ENCODE measurements at regions not wholly inside any gene's neighbourhood (a gene's known extent, or its start where the extent isn't known, plus 50 kb on each side); places are given as distances from the start of the nearest gene placed in this dataset.

GRCh38 chr10:29112827-29113615 lies 175.8 kb upstream of the LYZL1 start:
- TF ChIP-seq CTCF (conservative IDR thresholded peaks at IDR 0.05; ENCODE audit: low read length) (no peak), EZH2phosphoT487 (IDR thresholded peaks at IDR 0.05; ENCODE audit: borderline replicate concordance) (no peak)

Data from Loucy (cell line).